Keratinocyte (primary cell): ENCODE measurements at regions not wholly inside any gene's neighbourhood (a gene's known extent, or its start where the extent isn't known, plus 50 kb on each side); places are given as distances from the start of the nearest gene placed in this dataset.

Source experiments
- DNase-seq: peaks from one replicate; pipeline ENCODE4 v3.0.0-alpha.2; 2011; ENCODE audit warnings: low read depth, missing footprints, low spot score
- FAIRE-seq: peaks from 2 replicates; lab custom pipeline; 2011; peaks lifted over from hg19 to GRCh38; lab: Jason Lieb, UNC
- H2AFZ ChIP-seq: 2 replicates; pipeline ENCODE4 v1.6.0; 2012; ENCODE audit warnings: low read length, control low read depth, inconsistent platforms; ENCODE audit not compliant: control insufficient read depth
- H3K27ac ChIP-seq: 2 replicates; pipeline ENCODE4 v1.5.1; 2011; ENCODE audit warnings: low read length; ENCODE audit not compliant: control insufficient read depth, insufficient read depth
- H3K27me3 ChIP-seq: 3 replicates; pipeline ENCODE4 v1.6.0; 2011; ENCODE audit warnings: low read length; ENCODE audit not compliant: control insufficient read depth, insufficient read depth; ENCODE audit errors: extremely low read depth
- H3K36me3 ChIP-seq, 2 experiments: 2 replicates in 1 of 2; 3 replicates in 1 of 2; pipeline ENCODE4 v1.5.1; 2011; ENCODE audit warnings: low read length in 2 of 2, mild to moderate bottlenecking in 1 of 2; ENCODE audit not compliant: control insufficient read depth in 2 of 2, insufficient read depth in 2 of 2; ENCODE audit errors: extremely low read depth in 1 of 2
- H3K4me1 ChIP-seq: 3 replicates; pipeline ENCODE4 v1.5.1; 2011; ENCODE audit warnings: low read length; ENCODE audit not compliant: control insufficient read depth, insufficient read depth; ENCODE audit errors: extremely low read depth
- H3K4me2 ChIP-seq: 3 replicates; pipeline ENCODE4 v1.6.0; 2011; ENCODE audit warnings: low read depth, low read length; ENCODE audit not compliant: control insufficient read depth, insufficient read depth; ENCODE audit errors: extremely low read depth
- H3K4me3 ChIP-seq, 3 experiments: fragments of 200-600 bp in 1 of 3; sonication (generic) in 1 of 3; 2 replicates in 2 of 3; 3 replicates in 1 of 3; pipeline ENCODE4 v1.5.1; 2011 to 2016; ENCODE audit warnings: low read length in 3 of 3, mild to moderate bottlenecking in 3 of 3, control low read depth in 2 of 3, inconsistent platforms in 1 of 3, low read depth in 1 of 3, mixed read lengths in 1 of 3, mixed run types in 1 of 3, moderate library complexity in 1 of 3; ENCODE audit not compliant: control insufficient read depth in 2 of 3, insufficient read depth in 2 of 3; ENCODE audit errors: extremely low read depth in 1 of 3
- H3K79me2 ChIP-seq: 2 replicates; pipeline ENCODE4 v1.6.0; 2012; ENCODE audit warnings: low read length; ENCODE audit not compliant: control insufficient read depth, insufficient read depth
- H3K9ac ChIP-seq: 3 replicates; pipeline ENCODE4 v1.6.0; 2011; ENCODE audit warnings: low read length; ENCODE audit not compliant: control insufficient read depth, insufficient read depth; ENCODE audit errors: extremely low read depth
- H3K9me1 ChIP-seq: 3 replicates; pipeline ENCODE4 v1.6.0; 2011; ENCODE audit warnings: low read length; ENCODE audit not compliant: control insufficient read depth, insufficient read depth; ENCODE audit errors: extremely low read depth
- H3K9me3 ChIP-seq: 2 replicates; pipeline ENCODE4 v1.5.1; 2012; ENCODE audit warnings: low read depth, low read length; ENCODE audit not compliant: control insufficient read depth
- H4K20me1 ChIP-seq: 3 replicates; pipeline ENCODE4 v1.6.0; 2011; ENCODE audit warnings: low read length; ENCODE audit not compliant: control insufficient read depth, insufficient read depth; ENCODE audit errors: extremely low read depth
- CTCF ChIP-seq, 3 experiments: IDR thresholded peaks in 1 of 3; conservative IDR thresholded peaks in 1 of 3; optimal IDR thresholded peaks in 1 of 3; 2 replicates in 2 of 3; 3 replicates in 1 of 3; pipeline versions ENCODE3 to v1.5.1; 2011; ENCODE audit warnings: low read length in 3 of 3, mild to moderate bottlenecking in 3 of 3, moderate library complexity in 2 of 3, control low read depth in 1 of 3, inconsistent platforms in 1 of 3; ENCODE audit not compliant: insufficient read depth in 2 of 3; ENCODE audit errors: extremely low read depth in 1 of 3
- EZH2 ChIP-seq: IDR thresholded peaks from one replicate; pipeline ENCODE4 v1.6.1; 2012; ENCODE audit warnings: inconsistent platforms, mild to moderate bottlenecking, low read length, moderate library complexity
- dilution Hi-C: fragments of 300-500 bp; cut with MboI; formaldehyde crosslinking; loops from one replicate; pipeline ENCODE4 v1.7.0; 2020; ENCODE audit warnings: low sequenced_read_pairs; ENCODE audit not compliant: extremely low pct_ligation_motif_present

DNA sequence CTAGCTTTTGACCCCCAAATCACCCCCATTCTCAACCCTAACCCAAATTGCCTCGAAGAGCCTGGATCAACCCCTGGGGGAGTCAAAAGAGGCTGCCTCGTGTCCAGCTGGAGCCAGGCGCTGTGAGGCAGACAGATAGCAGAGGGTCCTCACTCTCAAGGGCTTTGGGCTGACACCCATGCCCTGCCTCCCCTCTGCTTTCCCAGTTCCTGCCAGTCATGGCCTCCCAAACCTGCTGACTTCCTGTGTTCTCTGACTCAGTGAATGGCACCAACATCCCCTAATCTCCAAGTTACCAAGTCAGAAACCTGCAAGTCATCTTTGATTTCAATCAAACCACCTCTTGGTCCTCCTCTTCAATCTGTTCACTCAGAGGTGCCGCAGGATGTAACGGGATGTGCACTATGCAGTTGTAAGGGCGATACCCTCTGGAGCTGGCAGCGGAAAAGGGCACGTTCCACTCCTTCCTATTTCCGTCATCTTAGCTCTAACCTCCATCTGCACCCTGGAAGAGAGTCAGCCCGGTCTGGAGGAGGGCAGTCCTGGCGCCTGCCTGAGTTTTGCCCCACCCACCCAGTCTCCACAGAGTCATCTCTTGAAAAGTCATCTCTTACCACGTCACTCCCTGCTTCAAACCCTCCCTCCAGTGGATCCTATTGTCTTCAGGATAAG lies 52.4 kb upstream of the FAM174B start:
- Histone ChIP-seq H3K4me3 (no peak overlapping the region), H3K9me3 (no peaks in the 10 kb centered on the region), H3K9ac (no peak overlapping the region), H3K79me2 (no peaks in the 10 kb centered on the region), H3K4me2 (no peak overlapping the region), H3K36me3 (no peaks in the 10 kb centered on the region), H3K9me1 (no peaks in the 10 kb centered on the region), H3K4me1 (no peaks in the 10 kb centered on the region), H4K20me1 (no peaks in the 10 kb centered on the region), H3K27me3 (no peaks in the 10 kb centered on the region), H3K27ac (no peak overlapping the region), H2AFZ (no peak overlapping the region)
- TF ChIP-seq CTCF (optimal IDR thresholded peaks at IDR 0.05 in 1 of 3, IDR thresholded peaks at IDR 0.05 in 1 of 3, conservative IDR thresholded peaks at IDR 0.05 in 1 of 3; ENCODE audit: extremely low read depth in 1 of 3, insufficient read depth in 2 of 3, low read length in 3 of 3) (no peak), EZH2 (no peak)
- dilution Hi-C loops = no loop called here
- no peak for DNase-seq
- FAIRE-seq = no peak

GRCh38 chr15:92708635-92709034 lies 53.1 kb upstream of the FAM174B start:
- H2AFZ ChIP-seq = no peak overlapping the region
- no peaks in the 10 kb centered on the region for H4K20me1 ChIP-seq
- H3K4me3 ChIP-seq = no peak overlapping the region
- H3K27ac ChIP-seq = no peak overlapping the region
- no peaks in the 10 kb centered on the region for H3K27me3 ChIP-seq
- H3K4me1 ChIP-seq = no peaks in the 10 kb centered on the region
- no peaks in the 10 kb centered on the region for H3K9me1 ChIP-seq
- TF ChIP-seq CTCF (optimal IDR thresholded peaks at IDR 0.05 in 1 of 3, IDR thresholded peaks at IDR 0.05 in 1 of 3, conservative IDR thresholded peaks at IDR 0.05 in 1 of 3; ENCODE audit: extremely low read depth in 1 of 3, insufficient read depth in 2 of 3, low read length in 3 of 3) (no peak), EZH2 (no peak)
- no peak overlapping the region for H3K4me2 ChIP-seq
- no peak overlapping the region for H3K9ac ChIP-seq
- FAIRE-seq (no peak), DNase-seq (no peak)
- H3K36me3 ChIP-seq = no peaks in the 10 kb centered on the region
- no peaks in the 10 kb centered on the region for H3K79me2 ChIP-seq
- dilution Hi-C loops = no loop called here
- no peaks in the 10 kb centered on the region for H3K9me3 ChIP-seq
